ENCODE measurements at regions not wholly inside any gene's neighbourhood (a gene's known extent, or its start where the extent isn't known, plus 50 kb on each side); places are given as distances from the start of the nearest gene placed in this dataset.

DNA sequence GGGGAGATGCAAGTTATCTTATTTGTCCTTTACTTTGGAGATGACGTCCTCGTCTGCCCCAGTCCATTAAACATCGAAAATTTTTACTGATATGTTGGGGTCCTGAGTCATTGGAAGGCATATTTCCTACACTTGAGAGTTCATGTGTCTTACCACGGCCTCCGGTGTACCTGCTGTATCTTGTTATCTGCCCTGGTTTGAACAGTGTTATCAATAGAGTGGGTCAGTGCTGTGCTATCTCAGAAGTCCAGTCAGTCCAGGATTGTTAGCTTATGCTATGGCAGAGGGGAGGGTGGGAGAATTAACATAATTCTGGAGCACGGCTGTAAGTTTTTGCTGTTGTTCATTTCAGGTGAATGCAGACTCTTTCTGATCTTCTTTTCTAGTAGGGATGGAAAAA, 102.3 kb downstream of the ADCYAP1 start:
- no peak for TF ChIP-seq CTCF (IDR thresholded peaks at IDR 0.05; ENCODE audit: extremely low read depth, low read depth, low read length)
- peaks cover 4% of the 10 kb centered on the region for H3K9me3 ChIP-seq (ENCODE audit: low read depth, low read length)

GRCh38 chr18:1011349-1011748, 106.7 kb downstream of the ADCYAP1 start:
- no peak for TF ChIP-seq CTCF (IDR thresholded peaks at IDR 0.05; ENCODE audit: extremely low read depth, low read depth, low read length)
- H3K4me3 ChIP-seq (ENCODE audit: insufficient read depth, low read length), result no peak overlapping the region
- DNase-seq (ENCODE audit: insufficient read length, low spot score, missing footprints), result no peak
- H2AFZ ChIP-seq (ENCODE audit: low read length), result no peak overlapping the region
- no peaks in the 10 kb centered on the region for H4K20me1 ChIP-seq (ENCODE audit: insufficient read depth, low read length)
- H3K9me3 ChIP-seq (ENCODE audit: low read depth, low read length), result peaks cover 4% of the 10 kb centered on the region
- H3K27me3 ChIP-seq (ENCODE audit: insufficient read depth, low read length), result no peaks in the 10 kb centered on the region
- no peaks in the 10 kb centered on the region for H3K36me3 ChIP-seq (ENCODE audit: insufficient read depth, low read length)
- H3K27ac ChIP-seq (ENCODE audit: low read depth, low read length), result no peak overlapping the region
- peaks cover 3% of the 10 kb centered on the region for H3K4me1 ChIP-seq (ENCODE audit: insufficient read depth, low read length)
- H3K4me2 ChIP-seq (ENCODE audit: insufficient read depth, low read length), result no peak overlapping the region
- no peaks in the 10 kb centered on the region for H3K79me2 ChIP-seq (ENCODE audit: insufficient read depth, low read length)

More for the DNA sequence above, 102.3 kb downstream of the ADCYAP1 start:
- peaks cover 3% of the 10 kb centered on the region for H3K4me1 ChIP-seq (ENCODE audit: insufficient read depth, low read length)
- H3K27ac ChIP-seq (ENCODE audit: low read depth, low read length), result no peak overlapping the region
- H2AFZ ChIP-seq (ENCODE audit: low read length), result no peak overlapping the region
- H3K4me3 ChIP-seq (ENCODE audit: insufficient read depth, low read length), result no peak overlapping the region
- no peak overlapping the region for H3K4me2 ChIP-seq (ENCODE audit: insufficient read depth, low read length)
- H4K20me1 ChIP-seq (ENCODE audit: insufficient read depth, low read length), result no peaks in the 10 kb centered on the region
- DNase-seq (ENCODE audit: insufficient read length, low spot score, missing footprints), result no peak
- H3K36me3 ChIP-seq (ENCODE audit: insufficient read depth, low read length), result no peaks in the 10 kb centered on the region
- H3K79me2 ChIP-seq (ENCODE audit: insufficient read depth, low read length), result no peaks in the 10 kb centered on the region
- H3K27me3 ChIP-seq (ENCODE audit: insufficient read depth, low read length), result no peaks in the 10 kb centered on the region

GRCh38 chr18:1012775-1013174, 108.1 kb downstream of the ADCYAP1 start:
- H3K4me3 ChIP-seq (ENCODE audit: insufficient read depth, low read length), result no peak overlapping the region
- peaks cover 3% of the 10 kb centered on the region for H3K4me1 ChIP-seq (ENCODE audit: insufficient read depth, low read length)
- H2AFZ ChIP-seq (ENCODE audit: low read length), result no peak overlapping the region
- H3K27me3 ChIP-seq (ENCODE audit: insufficient read depth, low read length), result no peaks in the 10 kb centered on the region
- no peak overlapping the region for H3K27ac ChIP-seq (ENCODE audit: low read depth, low read length)
- no peaks in the 10 kb centered on the region for H3K79me2 ChIP-seq (ENCODE audit: insufficient read depth, low read length)
- peaks cover 4% of the 10 kb centered on the region for H3K9me3 ChIP-seq (ENCODE audit: low read depth, low read length)
- no peaks in the 10 kb centered on the region for H4K20me1 ChIP-seq (ENCODE audit: insufficient read depth, low read length)
- no peak overlapping the region for H3K4me2 ChIP-seq (ENCODE audit: insufficient read depth, low read length)
- H3K36me3 ChIP-seq (ENCODE audit: insufficient read depth, low read length), result no peaks in the 10 kb centered on the region
- DNase-seq (ENCODE audit: insufficient read length, low spot score, missing footprints), result no peak
- no peak for TF ChIP-seq CTCF (IDR thresholded peaks at IDR 0.05; ENCODE audit: extremely low read depth, low read depth, low read length)

GRCh38 chr18:1013951-1014350, 109.3 kb downstream of the ADCYAP1 start:
- H3K79me2 ChIP-seq (ENCODE audit: insufficient read depth, low read length), result no peaks in the 10 kb centered on the region
- peaks cover 3% of the 10 kb centered on the region for H3K4me1 ChIP-seq (ENCODE audit: insufficient read depth, low read length)
- DNase-seq (ENCODE audit: insufficient read length, low spot score, missing footprints), result no peak
- TF ChIP-seq CTCF (IDR thresholded peaks at IDR 0.05; ENCODE audit: extremely low read depth, low read depth, low read length), result no peak
- H3K4me2 ChIP-seq (ENCODE audit: insufficient read depth, low read length), result no peak overlapping the region
- H3K4me3 ChIP-seq (ENCODE audit: insufficient read depth, low read length), result no peak overlapping the region
- peaks cover 4% of the 10 kb centered on the region for H3K9me3 ChIP-seq (ENCODE audit: low read depth, low read length)
- H3K36me3 ChIP-seq (ENCODE audit: insufficient read depth, low read length), result no peaks in the 10 kb centered on the region
- H4K20me1 ChIP-seq (ENCODE audit: insufficient read depth, low read length), result no peaks in the 10 kb centered on the region
- no peak overlapping the region for H3K27ac ChIP-seq (ENCODE audit: low read depth, low read length)
- H2AFZ ChIP-seq (ENCODE audit: low read length), result no peak overlapping the region
- no peaks in the 10 kb centered on the region for H3K27me3 ChIP-seq (ENCODE audit: insufficient read depth, low read length)

Measured in osteoblast (primary cell).